ENCODE measurements at regions not wholly inside any gene's neighbourhood (a gene's known extent, or its start where the extent isn't known, plus 50 kb on each side); places are given as distances from the start of the nearest gene placed in this dataset.

- Histone ChIP-seq H3K27me3 (ENCODE audit: control insufficient read depth in 3 of 3, insufficient read depth in 3 of 3, low read length in 2 of 3) (no peaks in the 10 kb centered on the region), H3K9me3 (ENCODE audit: control insufficient read depth in 4 of 4, insufficient read depth in 3 of 4, low read length in 3 of 4) (no peaks in the 10 kb centered on the region), H3K4me3 (no peak overlapping the region), H3K4me1 (ENCODE audit: control insufficient read depth in 5 of 5, insufficient read depth in 5 of 5, low read length in 5 of 5) (peaks cover 0 to 7% (median 0%) of the 10 kb centered on the region in 5 donors), H3K36me3 (ENCODE audit: control insufficient read depth in 4 of 4, insufficient read depth in 4 of 4, low read length in 4 of 4) (no peaks in the 10 kb centered on the region), H3K9ac (ENCODE audit: insufficient read depth in 1 of 2, low read length in 2 of 2) (no peak overlapping the region), H3K27ac (ENCODE audit: low read depth in 1 of 2, low read length in 1 of 2) (no peak overlapping the region)
- 78 to 87% methylated on average over 7 of the region's 7 CpGs for WGBS, 2 donors
- DNase-seq (no peak), ATAC-seq (ENCODE audit: insufficient read depth, low FRiP score) (no peak)
- no peak for TF ChIP-seq CTCF (IDR thresholded peaks at IDR 0.05; ENCODE audit: control extremely low read depth, extremely low read depth)
These were observed 335.7 kb upstream of the RASGEF1B start for GRCh38 chr4:81807386-81807785.

GRCh38 chr4:81806485-81806884 lies 334.8 kb upstream of the RASGEF1B start:
- Histone ChIP-seq H3K4me1 (ENCODE audit: control insufficient read depth in 5 of 5, insufficient read depth in 5 of 5, low read length in 5 of 5) (peaks cover 0 to 7% (median 2%) of the 10 kb centered on the region in 5 donors), H3K27ac (ENCODE audit: low read depth in 1 of 2, low read length in 1 of 2) (no peak overlapping the region), H3K36me3 (ENCODE audit: control insufficient read depth in 4 of 4, insufficient read depth in 4 of 4, low read length in 4 of 4) (no peaks in the 10 kb centered on the region), H3K4me3 (no peak overlapping the region), H3K27me3 (ENCODE audit: control insufficient read depth in 3 of 3, insufficient read depth in 3 of 3, low read length in 2 of 3) (no peaks in the 10 kb centered on the region), H3K9ac (ENCODE audit: insufficient read depth in 1 of 2, low read length in 2 of 2) (no peak overlapping the region), H3K9me3 (ENCODE audit: control insufficient read depth in 4 of 4, insufficient read depth in 3 of 4, low read length in 3 of 4) (no peaks in the 10 kb centered on the region)
- no peak for TF ChIP-seq CTCF (IDR thresholded peaks at IDR 0.05; ENCODE audit: control extremely low read depth, extremely low read depth)
- 95 to 100% methylated on average over 1 of the region's 1 CpG for WGBS, 2 donors
- DNase-seq (no peak), ATAC-seq (ENCODE audit: insufficient read depth, low FRiP score) (no peak)

DNA sequence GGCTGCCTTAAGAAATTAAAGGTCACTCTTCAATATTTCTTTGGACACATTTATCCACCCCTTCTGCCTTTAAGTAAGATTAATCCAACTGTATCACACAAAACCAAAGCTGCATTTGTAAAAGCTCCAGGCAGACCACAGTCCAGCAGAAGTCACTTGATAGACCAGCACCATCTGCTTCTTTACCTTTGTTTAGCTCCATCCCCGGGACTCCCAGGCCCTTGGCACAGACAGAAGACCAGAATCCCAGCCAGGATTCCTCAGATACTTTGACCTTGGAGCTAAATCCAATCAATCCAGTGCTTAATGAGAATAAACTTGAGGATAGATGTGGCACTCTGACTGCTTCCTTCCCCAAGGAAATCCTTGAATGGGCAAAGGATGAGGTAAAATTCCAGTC lies 333.1 kb upstream of the RASGEF1B start:
- Histone ChIP-seq H3K9me3 (ENCODE audit: control insufficient read depth in 4 of 4, insufficient read depth in 3 of 4, low read length in 3 of 4) (no peaks in the 10 kb centered on the region), H3K27ac (ENCODE audit: low read depth in 1 of 2, low read length in 1 of 2) (no peak overlapping the region), H3K4me3 (no peak overlapping the region), H3K4me1 (ENCODE audit: control insufficient read depth in 5 of 5, insufficient read depth in 5 of 5, low read length in 5 of 5) (peaks cover 0 to 7% (median 2%) of the 10 kb centered on the region in 5 donors), H3K27me3 (ENCODE audit: control insufficient read depth in 3 of 3, insufficient read depth in 3 of 3, low read length in 2 of 3) (no peaks in the 10 kb centered on the region), H3K9ac (ENCODE audit: insufficient read depth in 1 of 2, low read length in 2 of 2) (no peak overlapping the region), H3K36me3 (ENCODE audit: control insufficient read depth in 4 of 4, insufficient read depth in 4 of 4, low read length in 4 of 4) (no peaks in the 10 kb centered on the region)
- DNase-seq (no peak), ATAC-seq (ENCODE audit: insufficient read depth, low FRiP score) (no peak)
- 51 to 79% methylated on average over 1 of the region's 1 CpG for WGBS, 2 donors
- no peak for TF ChIP-seq CTCF (IDR thresholded peaks at IDR 0.05; ENCODE audit: control extremely low read depth, extremely low read depth)

DNA sequence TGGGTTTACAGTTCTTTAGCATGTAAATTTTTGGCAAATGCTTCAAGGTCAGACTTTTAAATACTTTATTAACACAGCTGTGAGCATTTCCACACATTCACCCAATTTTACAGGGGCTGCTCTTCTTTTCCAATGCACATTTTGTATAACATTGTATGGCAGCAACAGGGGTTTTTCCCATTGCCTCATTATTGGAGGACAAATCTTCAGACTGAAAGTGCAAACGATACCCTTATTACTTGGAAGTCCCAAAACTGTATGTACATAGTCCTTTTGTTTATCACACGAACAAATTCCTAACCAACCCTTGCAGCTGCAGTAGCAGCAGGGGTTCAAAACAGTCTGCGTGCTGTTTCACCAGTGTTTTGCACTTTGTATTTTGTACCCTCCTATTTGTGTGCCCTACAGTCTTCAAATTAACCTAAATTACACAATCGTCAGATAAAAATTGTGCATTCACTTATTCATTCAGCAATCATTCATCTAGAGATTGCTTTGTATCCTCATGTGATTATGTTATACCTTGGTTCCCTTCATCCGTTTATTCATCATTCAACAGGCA lies 330.7 kb upstream of the RASGEF1B start:
- H3K4me3 ChIP-seq: no peak overlapping the region
- H3K9me3 ChIP-seq (ENCODE audit: control insufficient read depth in 4 of 4, insufficient read depth in 3 of 4, low read length in 3 of 4): no peaks in the 10 kb centered on the region
- no peak for DNase-seq
- ATAC-seq (ENCODE audit: insufficient read depth, low FRiP score): no peak
- TF ChIP-seq CTCF (IDR thresholded peaks at IDR 0.05; ENCODE audit: control extremely low read depth, extremely low read depth): no peak
- H3K27me3 ChIP-seq (ENCODE audit: control insufficient read depth in 3 of 3, insufficient read depth in 3 of 3, low read length in 2 of 3): no peaks in the 10 kb centered on the region
- H3K27ac ChIP-seq (ENCODE audit: low read depth in 1 of 2, low read length in 1 of 2): no peak overlapping the region
- 69 to 82% methylated on average over 5 of the region's 5 CpGs for WGBS, 2 donors
- H3K9ac ChIP-seq (ENCODE audit: insufficient read depth in 1 of 2, low read length in 2 of 2): no peak overlapping the region
- no peaks in the 10 kb centered on the region for H3K36me3 ChIP-seq (ENCODE audit: control insufficient read depth in 4 of 4, insufficient read depth in 4 of 4, low read length in 4 of 4)
- peaks cover 0 to 2% (median 0%) of the 10 kb centered on the region in 5 donors for H3K4me1 ChIP-seq (ENCODE audit: control insufficient read depth in 5 of 5, insufficient read depth in 5 of 5, low read length in 5 of 5)
